ENCODE measurements at regions not wholly inside any gene's neighbourhood (a gene's known extent, or its start where the extent isn't known, plus 50 kb on each side); places are given as distances from the start of the nearest gene placed in this dataset.

DNA sequence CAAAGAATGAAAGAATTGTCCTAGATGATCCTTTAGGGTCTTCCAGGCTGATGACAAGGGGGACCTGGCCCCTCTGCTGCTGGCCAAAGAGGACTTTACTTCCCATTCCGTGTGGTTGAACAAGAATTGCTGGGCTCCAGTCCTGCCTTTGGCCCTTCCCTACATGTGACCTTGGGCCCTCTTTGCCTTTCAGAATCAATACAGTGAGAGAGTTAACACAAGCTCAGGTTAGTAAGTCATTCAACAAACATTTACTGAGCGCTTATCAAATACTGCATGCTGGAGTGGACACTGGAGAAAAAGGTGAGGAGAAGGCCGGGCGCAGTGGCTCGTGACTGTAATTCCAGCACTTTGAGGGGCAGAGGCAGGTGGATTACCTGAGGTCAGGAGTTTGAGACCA lies 113.1 kb downstream of the C9orf50 start:
- ChIA-PET POLR2A (no interaction called here), CTCF (no interaction called here)
- peaks cover 5% of the 10 kb centered on the region for H3K36me3 ChIP-seq (ENCODE audit: insufficient read depth, low read length)
- no peaks in the 10 kb centered on the region for H3K4me1 ChIP-seq (ENCODE audit: insufficient read depth, low read length)
- H3K27ac Mint-ChIP-seq: no peak overlapping the region
- no peak overlapping the region for H3K4me3 Mint-ChIP-seq
- H3K9me3 Mint-ChIP-seq: no peaks in the 10 kb centered on the region
- H3K27me3 ChIP-seq (ENCODE audit: control insufficient read depth in 1 of 2, insufficient read depth in 2 of 2, low read length in 2 of 2): no peaks in the 10 kb centered on the region
- peaks cover 0 to 3% of the 10 kb centered on the region in 2 experiments for H3K9me3 ChIP-seq (ENCODE audit: control insufficient read depth in 1 of 2, insufficient read depth in 1 of 2, low read length in 2 of 2)
- H3K36me3 Mint-ChIP-seq (ENCODE audit: low read depth): no peaks in the 10 kb centered on the region
- no peaks in the 10 kb centered on the region for H3K27me3 Mint-ChIP-seq
- H3K27ac ChIP-seq (ENCODE audit: low read depth in 1 of 2, low read length in 2 of 2): no peak overlapping the region
- no peaks in the 10 kb centered on the region for H3K4me1 Mint-ChIP-seq (ENCODE audit: low read depth)
- intact Hi-C loops (cut with DNase I, micrococcal nuclease): no loop called here
- no peak overlapping the region for H3K4me3 ChIP-seq (ENCODE audit: low read length)
- DNase-seq (no peak), ATAC-seq (ENCODE audit: poor library complexity) (no peak)
- TF ChIP-seq, protein P1, sequence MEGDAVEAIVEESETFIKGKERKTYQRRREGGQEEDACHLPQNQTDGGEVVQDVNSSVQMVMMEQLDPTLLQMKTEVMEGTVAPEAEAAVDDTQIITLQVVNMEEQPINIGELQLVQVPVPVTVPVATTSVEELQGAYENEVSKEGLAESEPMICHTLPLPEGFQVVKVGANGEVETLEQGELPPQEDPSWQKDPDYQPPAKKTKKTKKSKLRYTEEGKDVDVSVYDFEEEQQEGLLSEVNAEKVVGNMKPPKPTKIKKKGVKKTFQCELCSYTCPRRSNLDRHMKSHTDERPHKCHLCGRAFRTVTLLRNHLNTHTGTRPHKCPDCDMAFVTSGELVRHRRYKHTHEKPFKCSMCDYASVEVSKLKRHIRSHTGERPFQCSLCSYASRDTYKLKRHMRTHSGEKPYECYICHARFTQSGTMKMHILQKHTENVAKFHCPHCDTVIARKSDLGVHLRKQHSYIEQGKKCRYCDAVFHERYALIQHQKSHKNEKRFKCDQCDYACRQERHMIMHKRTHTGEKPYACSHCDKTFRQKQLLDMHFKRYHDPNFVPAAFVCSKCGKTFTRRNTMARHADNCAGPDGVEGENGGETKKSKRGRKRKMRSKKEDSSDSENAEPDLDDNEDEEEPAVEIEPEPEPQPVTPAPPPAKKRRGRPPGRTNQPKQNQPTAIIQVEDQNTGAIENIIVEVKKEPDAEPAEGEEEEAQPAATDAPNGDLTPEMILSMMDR (IDR thresholded peaks at IDR 0.05): no peak

DNA sequence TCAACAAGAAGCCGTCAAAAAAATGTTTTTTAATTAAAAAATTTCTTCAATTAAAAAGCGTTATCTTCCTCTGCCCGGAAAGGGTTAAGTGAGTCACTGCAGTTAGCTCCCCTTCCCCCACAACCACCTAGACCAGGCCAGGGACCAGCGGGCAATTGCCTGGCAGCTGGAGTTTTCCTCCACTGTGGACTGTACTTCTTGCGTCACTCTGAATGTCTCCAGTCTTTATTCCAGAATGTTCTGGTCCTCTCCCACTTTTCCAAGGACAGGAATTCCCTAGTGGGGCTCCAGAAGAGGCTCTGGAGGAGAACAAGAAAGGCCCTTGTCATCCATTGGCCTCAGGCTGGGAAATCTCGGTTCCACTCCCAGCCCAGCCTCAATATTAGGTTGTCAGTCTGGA lies 114.0 kb downstream of the C9orf50 start:
- H3K4me3 ChIP-seq (ENCODE audit: low read length): no peak overlapping the region
- H3K4me1 ChIP-seq (ENCODE audit: insufficient read depth, low read length): no peaks in the 10 kb centered on the region
- Mint-ChIP-seq H3K27me3 (no peaks in the 10 kb centered on the region), H3K36me3 (ENCODE audit: low read depth) (no peaks in the 10 kb centered on the region), H3K4me1 (ENCODE audit: low read depth) (no peaks in the 10 kb centered on the region), H3K4me3 (no peak overlapping the region), H3K27ac (no peak overlapping the region), H3K9me3 (no peaks in the 10 kb centered on the region)
- intact Hi-C loops (cut with DNase I, micrococcal nuclease): no loop called here
- no peak for ATAC-seq (ENCODE audit: poor library complexity)
- H3K27ac ChIP-seq (ENCODE audit: low read depth in 1 of 2, low read length in 2 of 2): no peak overlapping the region
- TF ChIP-seq, protein P1 (IDR thresholded peaks at IDR 0.05): no peak
- DNase-seq: no peak
- peaks cover 5% of the 10 kb centered on the region for H3K36me3 ChIP-seq (ENCODE audit: insufficient read depth, low read length)
- no peaks in the 10 kb centered on the region for H3K27me3 ChIP-seq (ENCODE audit: control insufficient read depth in 1 of 2, insufficient read depth in 2 of 2, low read length in 2 of 2)
- H3K9me3 ChIP-seq (ENCODE audit: control insufficient read depth in 1 of 2, insufficient read depth in 1 of 2, low read length in 2 of 2): no peaks in the 10 kb centered on the region
- ChIA-PET CTCF (no interaction called here), POLR2A (no interaction called here)

DNA sequence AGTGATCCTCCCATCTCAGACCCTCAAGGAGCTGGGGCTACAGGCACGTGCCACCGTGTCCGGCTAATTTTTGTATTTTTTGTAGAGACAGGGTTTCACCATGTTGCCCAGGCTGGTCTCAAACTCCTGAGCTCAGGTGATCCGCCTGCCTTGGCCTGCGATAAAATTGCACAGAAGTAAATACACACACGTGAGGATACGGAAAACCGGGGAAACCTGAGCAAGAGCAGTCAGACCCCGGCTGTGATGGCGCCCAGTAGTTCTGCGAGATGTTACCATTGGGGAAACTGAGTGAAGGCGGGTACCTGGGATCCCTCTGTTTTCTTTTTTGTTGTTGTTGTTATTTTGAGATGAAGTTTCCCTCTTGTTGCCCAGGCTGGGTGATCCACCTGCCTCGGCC lies 114.9 kb downstream of the C9orf50 start:
- peaks cover 5% of the 10 kb centered on the region for H3K36me3 ChIP-seq (ENCODE audit: insufficient read depth, low read length)
- H3K27ac ChIP-seq (ENCODE audit: low read depth in 1 of 2, low read length in 2 of 2): no peak overlapping the region
- ChIA-PET POLR2A (no interaction called here), CTCF (no interaction called here)
- H3K27ac Mint-ChIP-seq: no peak overlapping the region
- no peaks in the 10 kb centered on the region for H3K9me3 Mint-ChIP-seq
- no peaks in the 10 kb centered on the region for H3K4me1 ChIP-seq (ENCODE audit: insufficient read depth, low read length)
- ATAC-seq (ENCODE audit: poor library complexity): no peak
- TF ChIP-seq, protein P1 (IDR thresholded peaks at IDR 0.05): no peak
- H3K27me3 ChIP-seq (ENCODE audit: control insufficient read depth in 1 of 2, insufficient read depth in 2 of 2, low read length in 2 of 2): no peaks in the 10 kb centered on the region
- no peak overlapping the region for H3K4me3 ChIP-seq (ENCODE audit: low read length)
- DNase-seq: no peak
- H3K4me3 Mint-ChIP-seq: no peak overlapping the region
- H3K4me1 Mint-ChIP-seq (ENCODE audit: low read depth): no peaks in the 10 kb centered on the region
- H3K36me3 Mint-ChIP-seq (ENCODE audit: low read depth): no peaks in the 10 kb centered on the region
- no peaks in the 10 kb centered on the region for H3K9me3 ChIP-seq (ENCODE audit: control insufficient read depth in 1 of 2, insufficient read depth in 1 of 2, low read length in 2 of 2)
- no peaks in the 10 kb centered on the region for H3K27me3 Mint-ChIP-seq
- intact Hi-C loops (cut with DNase I, micrococcal nuclease): no loop called here

Data from CD4-positive, alpha-beta T cell (primary cell).